ENCODE measurements at regions not wholly inside any gene's neighbourhood (a gene's known extent, or its start where the extent isn't known, plus 50 kb on each side); places are given as distances from the start of the nearest gene placed in this dataset.

DNA sequence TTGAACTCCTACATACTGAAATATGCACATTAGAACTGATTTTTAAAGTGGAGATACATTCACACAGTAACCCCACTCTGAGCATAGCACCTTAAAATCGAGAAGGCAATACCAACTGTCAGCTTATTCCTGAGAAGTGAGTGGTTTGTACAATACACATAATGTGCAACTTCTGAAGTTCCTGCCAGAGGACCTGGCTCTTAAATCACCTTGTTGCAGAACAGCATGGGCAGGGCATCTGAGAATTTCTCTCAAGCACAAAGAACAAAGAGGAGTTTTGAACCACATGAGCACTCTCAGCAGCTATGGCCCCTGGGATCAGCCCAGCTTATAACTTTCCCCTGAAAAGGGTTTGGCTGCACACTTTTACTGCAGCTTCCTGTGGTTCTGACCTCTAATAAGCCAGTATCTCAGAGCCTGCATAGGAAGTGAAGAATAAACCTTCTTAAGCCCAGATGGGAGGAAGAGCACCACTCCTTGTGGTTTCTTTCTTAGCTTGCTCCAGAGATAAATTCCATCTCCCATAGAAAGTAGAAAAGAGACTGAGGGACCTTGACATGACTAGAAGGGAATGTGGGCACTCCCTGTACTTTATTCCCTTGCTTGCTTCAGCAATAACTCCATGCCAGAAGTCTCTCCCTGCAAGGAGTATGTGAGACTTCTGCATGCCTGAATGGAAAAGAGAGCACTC lies 862.3 kb downstream of the SUCLG1 start:
- no peak for DNase-seq

DNA sequence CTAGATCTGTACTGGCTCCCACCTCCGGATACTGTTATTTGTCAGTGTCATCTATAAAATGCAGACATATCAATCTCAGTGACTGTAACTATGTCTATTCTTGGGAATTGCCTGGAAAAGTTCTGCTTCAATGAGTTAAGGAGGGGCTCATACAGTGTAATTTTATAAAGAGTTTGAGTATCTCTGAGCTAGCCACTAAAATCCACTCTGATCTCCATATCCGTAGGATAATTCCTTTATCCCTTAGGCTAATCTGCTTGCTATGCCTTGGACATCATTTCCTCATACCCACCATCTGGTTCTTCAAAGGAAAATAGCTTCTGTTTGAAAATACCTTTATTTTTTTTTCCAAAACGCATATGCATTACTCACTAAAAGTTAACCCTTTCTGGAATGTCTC lies 863.2 kb downstream of the SUCLG1 start:
- DNase-seq = no peak

DNA sequence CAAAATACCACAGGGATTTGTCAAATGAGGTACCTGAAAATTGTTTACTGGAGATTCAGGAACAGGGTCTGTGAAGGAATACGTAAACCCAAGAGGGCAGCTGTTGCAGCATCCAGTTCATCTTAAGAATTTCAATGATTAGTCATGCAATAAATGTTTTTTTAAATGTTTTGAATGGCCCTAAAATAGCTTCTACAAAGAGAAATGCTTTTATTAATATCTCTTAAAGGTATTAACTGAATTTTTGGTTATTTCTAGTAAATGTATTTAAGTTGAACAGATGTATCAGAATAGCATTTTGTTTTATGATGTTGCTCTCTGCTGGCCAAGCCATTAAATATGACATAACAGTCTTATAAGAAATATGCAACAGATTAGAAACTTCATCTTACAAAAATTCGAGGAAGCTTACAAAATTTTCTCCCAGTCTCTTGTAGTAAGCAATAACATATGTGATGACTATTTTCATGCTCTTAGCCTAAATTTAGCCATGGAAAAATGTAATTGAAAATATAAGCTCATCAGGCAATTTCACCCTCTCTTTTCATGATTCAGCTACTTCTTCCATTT lies 863.9 kb downstream of the SUCLG1 start:
- DNase-seq = no peak

DNA sequence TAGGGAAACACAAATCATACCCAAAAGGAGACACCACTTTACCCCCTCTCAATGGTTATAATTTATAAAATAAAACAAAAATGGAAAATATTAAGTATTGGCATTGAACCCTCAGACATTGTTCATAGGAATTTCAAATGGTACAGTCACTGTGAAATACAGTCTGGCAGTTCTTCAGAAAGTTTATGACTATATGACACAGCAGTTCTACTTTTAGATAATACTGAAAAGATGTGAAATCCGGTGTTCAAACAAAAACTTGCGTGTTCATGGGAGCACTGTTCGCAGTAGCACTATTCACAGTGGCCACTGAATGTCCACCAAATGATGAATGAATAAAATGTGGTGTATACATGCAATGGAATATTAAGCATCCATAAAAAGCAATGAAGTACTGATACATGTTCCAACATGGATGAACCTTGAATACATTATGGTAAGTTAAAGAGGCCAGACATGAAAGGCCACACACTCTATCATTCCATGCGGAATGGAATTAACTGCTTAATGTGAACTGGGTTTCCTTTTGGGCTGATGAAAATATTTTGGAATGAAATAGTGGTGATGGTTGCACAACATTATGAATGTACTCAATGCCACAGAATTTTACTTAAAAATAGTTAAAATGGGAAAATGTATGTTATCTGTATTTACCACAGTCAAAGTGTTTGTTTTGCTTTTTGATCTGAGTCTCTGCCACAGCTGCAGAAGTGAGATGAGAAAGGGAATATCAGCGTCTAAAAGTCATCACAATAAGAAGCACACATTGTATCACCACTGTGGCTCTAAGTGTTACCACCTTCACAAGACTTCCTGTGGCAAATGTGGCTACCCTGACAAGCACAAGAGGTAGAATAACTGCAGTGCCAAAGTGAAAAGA lies 864.6 kb downstream of the SUCLG1 start:
- DNase-seq = no peak

DNA sequence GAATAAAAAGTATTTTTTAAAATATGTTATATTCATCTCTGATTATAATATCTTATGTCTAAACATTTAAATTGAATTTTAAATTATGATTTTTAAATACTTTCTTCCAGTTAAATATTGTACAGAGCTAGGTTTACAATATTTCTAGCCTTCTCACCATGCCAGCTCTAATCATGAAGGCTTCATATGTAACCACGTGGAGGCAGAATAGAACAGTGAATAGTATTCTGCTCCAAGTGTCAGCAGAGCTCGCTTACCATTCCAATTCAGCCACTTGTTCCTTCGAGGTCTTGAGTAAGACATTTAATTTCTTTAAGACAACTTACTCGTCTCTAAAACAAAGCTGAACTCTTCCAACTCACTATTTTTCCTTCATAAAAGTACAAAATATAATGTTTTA lies 871.8 kb downstream of the SUCLG1 start:
- DNase-seq = no peak

DNA sequence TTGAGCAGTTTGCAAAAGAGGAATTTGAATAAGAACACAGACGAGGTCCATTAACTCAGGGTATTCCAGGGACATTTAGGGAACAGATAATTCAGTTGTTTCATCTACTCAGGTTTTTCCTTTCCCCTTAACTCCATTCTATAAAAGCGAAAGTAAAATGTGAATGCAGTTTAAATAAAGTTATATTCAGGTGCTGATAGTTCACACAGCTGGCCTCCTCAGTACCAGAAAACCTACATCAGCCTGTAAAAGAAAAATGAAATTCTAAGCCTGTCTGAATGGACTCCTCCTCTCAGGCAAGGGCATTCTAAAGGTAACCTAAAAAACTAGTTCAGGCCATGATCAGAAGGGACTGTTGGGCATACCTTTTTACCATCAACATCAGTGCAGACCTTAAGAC lies 873.8 kb downstream of the SUCLG1 start:
- DNase-seq = no peak

DNA sequence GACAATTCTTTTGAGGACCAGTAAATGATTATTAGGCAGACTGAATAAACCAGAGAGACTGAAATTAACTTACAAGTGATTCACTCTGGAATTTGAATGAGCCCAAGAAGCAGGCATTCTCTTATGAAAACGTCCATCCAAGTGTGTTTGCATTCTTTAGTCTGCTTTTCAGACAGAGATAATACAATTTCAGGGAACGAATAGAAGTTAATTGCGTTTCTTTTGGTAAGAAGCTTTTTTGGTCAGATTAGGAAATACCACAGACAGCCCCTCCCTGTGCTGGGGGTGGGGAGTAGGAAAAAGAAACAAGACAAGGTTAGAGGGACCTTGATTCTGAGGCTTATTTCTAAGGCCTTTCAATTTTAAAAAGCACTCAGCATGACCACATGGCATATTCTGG lies 874.4 kb downstream of the SUCLG1 start:
- DNase-seq = no peak

DNA sequence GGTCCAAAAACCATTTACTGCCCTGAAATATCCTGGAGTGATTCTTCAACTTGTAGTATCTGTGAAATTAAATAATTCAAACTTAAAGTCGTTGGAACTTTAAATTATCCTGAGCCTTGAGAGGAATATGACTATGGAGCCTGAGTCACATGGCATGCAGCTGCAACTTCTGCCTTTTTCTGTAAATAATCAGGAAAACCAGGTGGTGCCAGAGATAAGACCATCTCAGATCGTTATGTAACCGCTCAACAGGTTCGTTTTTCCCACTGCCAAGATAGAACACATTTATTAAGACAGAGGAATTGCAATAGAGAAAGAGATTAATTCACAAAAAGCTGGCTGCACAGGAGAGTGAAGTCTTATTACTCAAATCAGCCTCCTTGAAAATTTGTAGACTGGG lies 876.5 kb downstream of the SUCLG1 start:
- no peak for DNase-seq

DNA sequence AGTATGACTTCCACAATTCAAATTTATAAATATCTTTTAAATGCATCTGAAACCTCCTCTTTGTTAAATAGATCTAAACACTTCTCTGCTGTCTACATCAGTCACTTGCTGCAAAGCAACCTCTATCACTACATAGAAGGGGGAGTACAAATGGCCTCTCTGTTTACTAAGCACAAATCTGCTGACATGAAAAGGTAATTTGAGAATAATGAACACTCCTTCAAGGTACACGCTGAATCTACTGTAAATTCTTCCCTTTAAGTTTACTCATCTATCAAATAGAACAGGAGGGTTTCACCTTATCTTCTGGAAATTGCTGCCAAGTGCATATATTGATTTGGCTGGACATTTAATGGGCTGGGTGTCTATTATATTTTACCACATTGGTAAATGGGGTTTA lies 879.6 kb downstream of the SUCLG1 start:
- no peak for DNase-seq

DNA sequence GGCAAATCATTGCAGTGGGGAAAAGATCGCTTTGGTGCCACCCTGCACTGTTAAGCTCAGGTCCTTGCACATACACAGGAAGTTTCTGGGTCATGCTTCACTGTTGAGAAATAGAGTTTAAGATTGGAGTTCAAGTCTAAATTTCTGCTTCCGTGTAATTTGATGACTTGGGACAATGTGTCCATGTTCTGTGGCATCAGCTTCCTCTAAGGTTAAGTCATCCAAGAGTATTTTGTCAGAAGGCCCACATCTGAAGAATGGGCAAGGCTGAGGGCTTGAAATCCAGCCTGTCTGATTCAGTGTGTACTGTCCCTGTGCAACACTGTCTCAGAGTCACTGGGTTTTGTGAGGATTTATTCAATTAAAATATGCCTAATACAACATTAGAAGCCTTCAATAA lies 880.7 kb downstream of the SUCLG1 start:
- no peak for DNase-seq

DNA sequence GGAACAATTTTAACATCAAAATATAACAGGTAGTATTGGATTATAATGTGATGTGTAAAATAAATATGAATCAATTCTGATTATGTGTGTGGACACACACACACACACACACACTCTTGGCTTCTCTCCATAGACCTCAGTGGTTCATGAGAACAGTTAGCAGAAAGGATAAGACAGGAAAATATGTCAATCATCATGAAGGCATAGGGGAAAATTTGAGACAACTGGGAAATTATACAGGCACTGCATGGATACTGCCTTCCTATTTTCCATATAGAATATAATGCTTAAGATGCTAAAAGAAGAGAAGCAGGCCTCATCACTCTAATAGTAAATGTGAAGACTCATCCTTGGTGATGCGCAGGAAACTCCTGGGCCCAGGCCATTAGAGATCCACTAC lies 884.5 kb downstream of the SUCLG1 start:
- DNase-seq = no peak

DNA sequence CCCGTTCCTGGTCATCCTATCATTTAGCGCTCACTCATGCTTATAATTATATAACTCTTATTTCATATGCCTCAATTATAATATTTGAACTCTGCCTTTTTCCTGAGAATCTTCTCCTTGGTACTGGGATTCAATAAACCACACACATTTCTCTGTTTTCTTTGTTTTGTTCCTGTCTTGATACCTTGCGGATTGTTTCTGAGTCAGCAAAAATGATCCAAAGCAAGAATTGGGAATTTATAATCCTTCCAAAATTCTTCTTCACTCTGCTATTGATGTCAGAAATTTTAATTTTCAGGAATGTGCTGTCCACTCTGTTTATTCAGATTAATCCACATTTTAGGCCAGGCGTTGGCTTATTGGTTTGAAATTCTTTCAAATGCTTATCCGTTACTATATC lies 886.0 kb downstream of the SUCLG1 start:
- no peak for DNase-seq

DNA sequence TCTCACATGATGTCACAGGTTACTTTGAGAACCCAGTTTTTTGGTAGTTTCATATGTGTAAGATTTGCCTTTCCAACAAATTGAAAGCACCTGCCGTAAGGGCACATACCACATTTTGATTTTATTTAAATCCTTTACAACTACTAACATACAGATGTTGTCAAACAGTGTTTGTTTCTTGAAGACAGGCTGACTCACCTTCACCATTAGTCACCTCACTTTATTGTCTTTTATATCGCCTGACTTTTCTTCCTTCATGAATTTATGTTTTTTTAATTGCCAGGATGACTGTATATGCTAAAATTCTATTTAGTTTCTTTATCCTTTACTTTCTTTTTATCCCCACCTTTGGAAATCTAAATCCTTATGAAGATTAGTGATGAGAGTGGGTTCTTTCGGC lies 886.7 kb downstream of the SUCLG1 start:
- DNase-seq = no peak

DNA sequence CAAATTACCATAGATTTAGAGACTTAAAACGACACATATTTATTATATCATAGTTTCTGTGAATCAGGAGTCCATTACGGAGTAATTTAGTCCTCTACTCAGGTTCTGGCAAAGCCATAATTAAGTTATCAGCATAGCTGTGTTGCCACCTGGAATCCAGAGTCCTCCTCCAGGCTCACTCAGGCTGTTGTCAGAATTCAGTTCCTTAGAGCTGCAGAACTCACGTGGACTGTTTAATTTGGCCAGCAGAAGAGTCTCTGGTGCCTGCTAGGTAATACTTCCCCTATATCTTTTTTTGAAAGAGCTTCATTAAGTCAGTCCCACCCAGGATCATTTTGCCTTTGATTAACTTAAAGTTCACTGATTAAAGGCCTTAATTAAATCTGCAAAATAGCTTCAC lies 891.5 kb downstream of the SUCLG1 start:
- no peak for DNase-seq

DNA sequence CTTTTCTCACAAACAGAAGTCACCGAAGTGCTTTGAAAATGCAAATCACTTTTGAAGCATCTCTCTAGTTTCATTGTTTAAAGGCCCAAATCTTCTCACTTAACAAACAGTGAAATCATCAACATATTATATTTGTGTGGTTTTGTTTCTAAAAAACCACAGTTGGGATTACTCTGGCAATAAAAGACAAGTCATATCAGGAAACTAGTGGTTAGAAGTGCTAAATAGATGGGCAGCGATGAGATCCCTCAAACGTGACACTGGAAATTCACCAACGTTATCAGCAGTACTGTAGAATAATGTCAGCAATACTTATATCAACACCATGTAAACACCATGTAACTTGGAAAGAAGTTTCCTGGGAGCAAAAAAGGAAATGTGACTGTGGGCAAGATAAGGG lies 893.5 kb downstream of the SUCLG1 start:
- DNase-seq = no peak

DNA sequence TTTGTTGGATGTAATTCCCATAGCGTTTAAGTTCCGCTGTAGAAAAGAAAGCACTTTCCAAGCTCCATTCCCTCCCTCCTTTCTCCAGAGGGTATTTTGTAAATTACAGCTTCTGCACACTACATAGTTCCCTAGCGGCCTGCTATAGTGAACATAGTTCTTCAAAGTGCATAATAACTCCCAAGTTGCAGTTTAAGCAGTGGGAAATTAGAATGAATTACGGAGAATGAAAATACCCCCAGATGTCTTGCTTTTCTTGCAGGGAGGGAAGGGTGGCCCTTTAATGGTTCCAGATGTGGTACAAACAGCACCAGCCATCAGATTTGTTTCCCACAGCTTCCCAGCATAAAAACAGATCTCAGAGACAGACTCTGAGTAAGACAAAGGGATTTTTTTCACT lies 893.9 kb downstream of the SUCLG1 start:
- no peak for DNase-seq

DNA sequence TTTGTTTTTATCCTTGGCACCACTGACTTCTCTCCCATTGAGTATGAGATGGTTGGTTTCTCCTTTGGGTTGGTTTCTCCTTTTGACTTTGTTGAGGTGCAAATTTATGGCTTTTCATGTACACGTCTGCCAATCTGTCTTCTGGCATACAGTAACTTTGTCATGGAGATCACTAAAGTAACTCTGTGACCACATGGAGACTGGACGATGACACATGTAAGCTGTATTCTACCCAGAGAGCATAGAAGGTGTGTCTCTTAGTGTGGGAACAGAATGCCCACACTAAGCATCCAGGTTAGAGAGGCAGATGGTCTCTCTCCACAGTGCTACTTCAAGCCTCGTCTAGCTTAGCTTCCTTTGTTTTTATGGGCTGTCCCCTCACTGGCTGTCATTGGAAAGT lies 897.5 kb downstream of the SUCLG1 start:
- no peak for DNase-seq

DNA sequence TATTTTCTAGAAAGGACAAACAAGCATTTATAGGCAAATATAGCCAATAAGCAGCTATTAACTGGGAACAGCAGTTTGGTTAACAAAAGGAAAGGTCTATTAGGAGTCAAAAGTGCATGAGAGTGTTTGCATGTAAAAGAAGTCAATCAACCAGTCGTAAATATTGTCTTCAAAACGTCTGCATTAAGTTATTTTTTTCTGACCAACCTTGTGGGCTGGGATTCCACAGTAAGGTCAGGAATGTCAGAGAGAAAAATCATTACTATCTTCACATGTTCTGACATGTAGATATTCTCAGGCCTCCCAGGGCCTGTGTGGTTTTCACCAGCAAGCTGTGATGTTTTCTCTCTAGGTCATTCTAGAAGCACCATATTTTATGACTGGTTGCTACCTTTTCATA lies 922.5 kb downstream of the SUCLG1 start:
- DNase-seq = no peak

DNA sequence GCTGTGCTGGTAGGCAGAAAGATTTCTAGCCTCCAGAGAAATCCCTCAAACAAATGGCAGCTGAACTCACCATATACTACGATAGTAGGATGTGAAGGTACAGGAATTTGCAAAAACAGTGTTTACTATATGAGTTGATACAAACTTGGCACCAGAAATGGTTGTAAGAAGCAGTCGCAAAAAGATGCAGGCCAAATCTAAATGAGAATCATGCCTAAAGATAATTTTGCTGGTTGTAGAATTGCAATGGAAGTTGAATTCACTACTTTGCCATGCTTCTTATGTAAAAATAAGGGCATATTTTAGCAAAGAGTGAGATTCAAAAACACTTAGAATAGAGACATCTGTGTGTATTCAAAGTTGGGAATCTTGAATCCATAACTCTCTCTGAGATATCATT lies 924.7 kb downstream of the SUCLG1 start:
- DNase-seq = no peak

DNA sequence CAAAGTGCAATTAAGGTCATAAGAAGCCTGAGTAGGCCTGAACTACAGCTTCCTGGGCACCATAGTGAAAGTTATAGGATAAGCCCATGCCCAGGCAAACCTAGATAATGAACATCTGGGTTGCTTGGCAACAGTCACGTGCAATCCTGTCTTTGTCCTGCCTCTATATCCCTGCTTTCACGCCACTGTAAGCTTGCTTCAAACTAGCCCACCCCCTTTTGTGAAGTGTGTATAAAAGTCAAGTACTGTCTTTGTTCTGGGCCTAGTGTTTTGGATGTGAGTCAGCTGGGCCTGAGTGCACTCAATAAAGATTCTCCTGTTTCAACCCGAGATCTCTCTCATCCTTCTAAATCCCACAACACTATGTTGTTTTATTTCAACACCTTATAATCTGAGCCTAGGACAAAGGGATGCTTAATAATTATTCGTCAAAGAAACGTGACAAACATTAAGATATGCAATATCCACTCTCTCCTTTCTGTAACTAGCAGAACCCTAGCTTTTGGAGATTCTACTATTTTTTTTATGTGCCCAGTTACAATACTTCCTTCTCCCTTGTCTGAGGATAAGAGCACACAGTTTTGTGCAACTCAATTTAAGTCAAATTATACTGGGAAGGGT lies 927.8 kb downstream of the SUCLG1 start:
- DNase-seq = peak in 1 of 2 experiments; percentile 43

DNA sequence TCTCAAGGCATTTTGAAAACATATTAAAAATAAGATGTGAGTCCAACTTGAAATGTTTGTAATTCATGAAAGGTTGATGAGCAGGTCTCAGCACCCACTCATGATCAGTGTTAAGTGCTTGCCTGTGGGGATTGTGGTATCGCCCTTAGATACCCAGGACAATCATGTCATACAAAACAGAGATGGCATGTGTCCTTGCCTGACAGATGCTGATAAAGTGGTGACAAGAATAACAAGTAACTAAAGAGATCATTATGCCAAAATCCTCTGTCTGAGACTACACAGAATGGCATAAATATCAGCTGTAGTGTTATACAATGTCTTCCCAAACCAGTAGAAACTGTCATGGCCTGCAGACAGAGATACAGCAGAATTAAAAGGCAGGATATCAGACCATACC lies 930.3 kb downstream of the SUCLG1 start:
- DNase-seq = no peak

DNA sequence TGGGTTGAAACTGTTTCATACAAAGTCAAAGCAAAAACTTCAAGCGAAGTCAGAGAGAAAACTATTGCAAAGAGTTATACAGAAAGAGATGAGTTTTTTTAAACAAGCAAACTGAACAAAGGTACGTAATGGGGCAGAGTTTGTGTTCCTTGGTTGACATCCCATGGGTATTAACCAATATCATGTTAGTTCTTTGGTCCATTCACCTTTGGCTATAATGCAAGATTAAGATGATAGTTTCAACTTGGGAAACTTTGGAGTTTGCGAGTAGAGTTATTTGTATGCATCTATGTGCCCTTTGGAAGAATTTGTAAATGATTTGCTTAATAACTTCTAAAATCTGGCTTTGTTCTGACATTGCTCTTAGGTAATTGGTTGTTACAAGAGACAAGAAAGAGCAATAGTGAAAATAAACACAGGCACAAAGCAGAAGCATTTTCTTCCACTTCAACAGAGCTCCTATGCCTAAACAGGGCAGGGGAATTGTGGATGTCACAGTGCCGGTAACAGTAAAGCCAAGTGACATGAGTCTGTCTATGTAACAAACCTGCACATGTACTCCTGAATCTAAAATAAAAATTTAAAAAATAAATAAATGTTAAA lies 936.1 kb downstream of the SUCLG1 start:
- no peak for DNase-seq

DNA sequence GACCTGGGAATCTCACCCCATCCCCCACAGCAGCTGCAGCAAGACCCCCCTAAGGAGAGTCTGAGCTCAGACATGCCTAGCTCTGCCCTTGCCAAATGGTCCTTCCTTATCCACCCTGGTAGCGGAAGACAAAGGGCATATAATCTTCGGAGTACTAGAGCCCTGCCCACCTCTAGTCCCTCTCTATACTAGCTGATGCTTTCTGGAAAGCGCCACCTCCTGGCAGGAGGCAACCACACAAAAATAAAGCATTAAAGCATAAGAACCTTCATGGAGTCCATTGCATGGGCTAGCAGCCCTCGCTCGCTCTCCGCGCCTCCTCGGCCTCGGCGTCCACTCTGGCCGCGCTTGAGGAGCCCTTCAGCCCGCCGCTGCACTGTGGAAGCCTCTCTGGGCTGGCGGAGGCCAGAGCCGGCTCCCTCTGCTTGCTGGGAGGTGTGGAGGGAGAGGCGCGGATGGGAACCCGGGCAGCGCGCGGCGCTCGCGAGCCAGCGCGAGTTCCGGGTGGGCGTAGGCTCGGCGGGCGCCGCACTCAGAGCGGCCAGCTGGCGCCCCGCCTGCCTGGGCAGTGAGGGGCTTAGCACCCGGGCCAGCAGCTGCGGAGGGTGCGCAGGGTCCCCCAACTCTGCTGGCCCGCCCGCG lies 941.2 kb downstream of the SUCLG1 start:
- DNase-seq = no peak

Measured in SHP77 (cell line).